HepG2 (cell line): ENCODE measurements at regions not wholly inside any gene's neighbourhood (a gene's known extent, or its start where the extent isn't known, plus 50 kb on each side); places are given as distances from the start of the nearest gene placed in this dataset.

Experiments
- ATAC-seq: fragments of 200-7000 bp; cut with Tn5 transposase; 3 replicates; pipeline ENCODE4 v1.9.1; 2020; ENCODE audit warnings: mild to moderate bottlenecking, moderate library complexity
- BruUV-seq: library from RNA; stranded (reverse); fragments of 400-500 nt; replicated peaks from 2 replicates; lab custom pipeline; 2021; lab: Mats Ljungman, UMichigan
- CTCF ChIA-PET: fragments of 300-600 bp; formaldehyde crosslinking; extraction: SDS; loops from one replicate; lab custom pipeline; 2021; ENCODE audit warnings: low total read pairs, inconsistent platforms, low intra/inter-chr PET ratio; lab: Yijun Ruan, JAX
- POLR2A ChIA-PET: fragments of 350-600 bp; sonication (Branson Sonifier 250); formaldehyde crosslinking; loops from one replicate; lab custom pipeline; 2020; ENCODE audit warnings: antibody characterized with exemption, inconsistent platforms; lab: Yijun Ruan, JAX
- DNase-seq: peaks from one replicate; pipeline ENCODE4 v3.0.0-alpha.2; 2015; ENCODE audit warnings: low spot score
- FAIRE-seq: peaks from 3 replicates; lab custom pipeline; 2011; peaks lifted over from hg19 to GRCh38; lab: Jason Lieb, UNC
- H2AFZ ChIP-seq: one replicate; pipeline ENCODE4 v1.6.1; 2011; ENCODE audit warnings: low read length, inconsistent platforms
- H3K27ac ChIP-seq: fragments of 300-600 bp; 3 replicates; pipeline ENCODE4 v1.8.0; 2011; ENCODE audit warnings: mixed run types, mild to moderate bottlenecking, mixed read lengths, low read length, inconsistent platforms; ENCODE audit not compliant: insufficient read depth; ENCODE audit errors: extremely low read length
- H3K27me3 ChIP-seq, 2 experiments: fragments of 200-600 bp in 1 of 2; 2 replicates in 1 of 2; 3 replicates in 1 of 2; pipeline versions ENCODE4 v1.6.0 to v1.8.0; 2011; ENCODE audit warnings: low read length in 2 of 2, mild to moderate bottlenecking in 2 of 2, moderate library complexity in 2 of 2, inconsistent platforms in 1 of 2; ENCODE audit not compliant: insufficient read depth in 2 of 2, control insufficient read depth in 1 of 2
- H3K36me3 ChIP-seq, 2 experiments: fragments of 200-600 bp in 1 of 2; replicated peaks in 1 of 2; 2 replicates in 1 of 2; 3 replicates in 1 of 2; pipeline versions ENCODE4 v1.5.1 to v1.8.0; 2011; ENCODE audit warnings: low read length in 2 of 2, inconsistent platforms in 1 of 2; ENCODE audit not compliant: insufficient read depth in 2 of 2, control insufficient read depth in 1 of 2
- H3K4me1 ChIP-seq: 2 replicates; pipeline ENCODE4 v1.5.1; 2012; ENCODE audit warnings: low read length, inconsistent platforms; ENCODE audit not compliant: insufficient read depth
- H3K4me2 ChIP-seq: 2 replicates; pipeline ENCODE4 v1.6.0; 2011; ENCODE audit warnings: low read depth, low read length, inconsistent platforms
- H3K4me3 ChIP-seq, 3 experiments: fragments of 200-600 bp in 1 of 3; sonication (generic), shearing (Covaris generic) in 1 of 3; replicated peaks in 1 of 3; 2 replicates each; pipeline ENCODE4 v1.5.1; 2011 to 2016; ENCODE audit warnings: low read length in 3 of 3, inconsistent platforms in 2 of 3, low read depth in 2 of 3, mild to moderate bottlenecking in 2 of 3, control low read depth in 1 of 3, mixed read lengths in 1 of 3; ENCODE audit not compliant: insufficient read depth in 1 of 3
- H3K79me2 ChIP-seq: one replicate; pipeline ENCODE4 v1.6.1; 2011; ENCODE audit warnings: low read length, inconsistent platforms; ENCODE audit not compliant: insufficient read depth
- H3K9ac ChIP-seq: 2 replicates; pipeline ENCODE4 v1.6.0; 2011; ENCODE audit warnings: mild to moderate bottlenecking, low read depth, low read length, inconsistent platforms; ENCODE audit not compliant: insufficient read depth
- H3K9me3 ChIP-seq: 2 replicates; pipeline ENCODE4 v1.5.1; 2012; ENCODE audit warnings: mild to moderate bottlenecking, low read length
- H4K20me1 ChIP-seq: 2 replicates; pipeline ENCODE4 v1.6.0; 2011; ENCODE audit warnings: inconsistent platforms, mild to moderate bottlenecking, low read length, moderate library complexity; ENCODE audit not compliant: insufficient read depth
- AGO1 ChIP-seq: fragments of 200-400 bp; formaldehyde crosslinking; IDR thresholded peaks from 2 replicates; pipeline ENCODE4 v1.6.1; 2017; ENCODE audit warnings: mild to moderate bottlenecking, low read depth, low read length, moderate library complexity; ENCODE audit not compliant: poor library complexity, severe bottlenecking
- ARID3A ChIP-seq: IDR thresholded peaks from 2 replicates; pipeline ENCODE4 v1.6.1; 2012; ENCODE audit warnings: low read depth, low read length, improper control_type of control experiment
- ATF7 ChIP-seq, 2 experiments: fragments of 450-650 bp in 1 of 2; sonication (generic) in 1 of 2; formaldehyde crosslinking in 1 of 2; IDR thresholded peaks; 2 replicates each; pipeline versions ENCODE4 v1.4.0 to v1.6.1; 2016 to 2020; ENCODE audit warnings: antibody characterized with exemption in 1 of 2, mild to moderate bottlenecking in 1 of 2, missing genetic modification reagents in 1 of 2
- CREB1 ChIP-seq, 2 experiments: fragments of 450-650 bp in 1 of 2; IDR thresholded peaks; 2 replicates each; pipeline ENCODE4 v1.6.1; 2016 to 2017; ENCODE audit warnings: control low read depth in 1 of 2, mild to moderate bottlenecking in 1 of 2, missing compliant biosample characterization in 1 of 2, missing genetic modification characterization in 1 of 2
- HMGXB4 ChIP-seq, 2 experiments: sonication (generic) in 1 of 2; formaldehyde crosslinking in 1 of 2; IDR thresholded peaks; 2 replicates each; pipeline versions ENCODE4 v1.4.0 to v1.6.1; 2018 to 2020; ENCODE audit warnings: missing genetic modification reagents in 2 of 2, borderline replicate concordance in 1 of 2, low read depth in 1 of 2, mild to moderate bottlenecking in 1 of 2, missing biosample characterization in 1 of 2
- HNRNPL ChIP-seq: fragments of 200-400 bp; formaldehyde crosslinking; IDR thresholded peaks from 2 replicates; pipeline ENCODE4 v1.6.1; 2017; ENCODE audit warnings: mild to moderate bottlenecking, low read depth, low read length
- MAFF ChIP-seq: IDR thresholded peaks from 2 replicates; pipeline ENCODE4 v1.6.1; 2011; ENCODE audit warnings: low read depth, low read length, improper control_type of control experiment
- MAFK ChIP-seq, 2 experiments: IDR thresholded peaks in 1 of 2; conservative IDR thresholded peaks in 1 of 2; 2 replicates each; pipeline ENCODE4 v1.6.1; 2011; ENCODE audit warnings: improper control_type of control experiment in 2 of 2, low read length in 2 of 2
- SP140L ChIP-seq: sonication (generic); formaldehyde crosslinking; IDR thresholded peaks from 2 replicates; pipeline ENCODE4 v1.4.0; 2020; ENCODE audit warnings: missing genetic modification reagents, borderline replicate concordance
- STAG1 ChIP-seq: sonication (generic); formaldehyde crosslinking; IDR thresholded peaks from 2 replicates; pipeline ENCODE4 v1.4.0; 2020; ENCODE audit warnings: missing genetic modification reagents
- TMF1 ChIP-seq: sonication (generic); formaldehyde crosslinking; IDR thresholded peaks from 2 replicates; pipeline ENCODE4 v1.8.1; 2022; ENCODE audit warnings: low read depth, missing genetic modification reagents
- ZNF180 ChIP-seq: sonication (generic); formaldehyde crosslinking; IDR thresholded peaks from 2 replicates; pipeline ENCODE4 v1.4.0; 2020; ENCODE audit warnings: low read depth, missing genetic modification reagents, borderline replicate concordance
- ZNF337 ChIP-seq: sonication (generic); formaldehyde crosslinking; IDR thresholded peaks from 2 replicates; pipeline ENCODE4 v1.5.1; 2020; ENCODE audit warnings: missing genetic modification reagents, low read depth, mild to moderate bottlenecking, borderline replicate concordance
- ZNF598 ChIP-seq: sonication (generic); formaldehyde crosslinking; IDR thresholded peaks from 2 replicates; pipeline ENCODE4 v1.5.1; 2020; ENCODE audit warnings: mild to moderate bottlenecking, missing genetic modification reagents, borderline replicate concordance
- WGBS: methylation state at CpG from one replicate; pipeline ENCODE4 v1.1.6; 2017; ENCODE audit warnings: low lambda C conversion rate; 5-methylcytosine and 5-hydroxymethylcytosine counted together
- in situ Hi-C: cut with HindIII; loops from 2 replicates; pipeline ENCODE4 v1.10.0; 2017; ENCODE audit warnings: low pct_unique_long_range_greater_than_20kb; ENCODE audit not compliant: extremely low pct_ligation_motif_present
- intact Hi-C: fragments of 100-400 bp; cut with micrococcal nuclease; formaldehyde crosslinking; loops from one replicate; pipeline ENCODE4 v1.10.0; 2022; ENCODE audit not compliant: unreplicated experiment

- intact Hi-C loops (no loop called here), in situ Hi-C loops (no loop called here)
- H2AFZ ChIP-seq = no peak overlapping the region
- ATAC-seq = no peak
- no peak for DNase-seq
- H4K20me1 ChIP-seq = no peaks in the 10 kb centered on the region
- H3K4me2 ChIP-seq = no peak overlapping the region
- POLR2A ChIA-PET = no interaction called here
- H3K27ac ChIP-seq = no peak overlapping the region
- TF ChIP-seq MAFF = peak; percentile 61
- no peak for TF ChIP-seq SP140L (CRISPR knock-in tag)
- TF ChIP-seq HNRNPL = no peak
- TF ChIP-seq ZNF180 (CRISPR knock-in tag) = no peak
- TF ChIP-seq ZNF598 = no peak
- TF ChIP-seq AGO1 = no peak
- TF ChIP-seq ARID3A = no peak
- TF ChIP-seq MAFK (conservative IDR thresholded peaks at IDR 0.05 in 1 of 2, IDR thresholded peaks at IDR 0.05 in 1 of 2; ENCODE audit: low read length in 2 of 2) = peak; percentile 47 to 51
- no peaks in the 10 kb centered on the region for H3K9me3 ChIP-seq
- no peak for FAIRE-seq
- H3K4me1 ChIP-seq = no peaks in the 10 kb centered on the region
- CTCF ChIA-PET = no interaction called here
- H3K4me3 ChIP-seq = no peak overlapping the region
- H3K27me3 ChIP-seq = no peaks in the 10 kb centered on the region
- no peaks in the 10 kb centered on the region for H3K36me3 ChIP-seq
- no peak overlapping the region for H3K9ac ChIP-seq
- BruUV-seq = no TSS peak
- H3K79me2 ChIP-seq = no peaks in the 10 kb centered on the region
Observed at GRCh38 chr6:126419901-126420300, 80.0 kb downstream of the CENPW start.

GRCh38 chr6:126422912-126423311, 83.0 kb downstream of the CENPW start:
- FAIRE-seq (no peak), ATAC-seq (no peak), DNase-seq (no peak)
- POLR2A ChIA-PET = no interaction called here
- BruUV-seq = no TSS peak
- Histone ChIP-seq H3K4me1 (peaks cover 4% of the 10 kb centered on the region; the same call in 1 of the 2 replicates), H3K36me3 (no peaks in the 10 kb centered on the region), H3K27me3 (no peaks in the 10 kb centered on the region), H3K4me2 (no peak overlapping the region), H3K9ac (no peak overlapping the region), H3K27ac (no peak overlapping the region), H2AFZ (no peak overlapping the region), H4K20me1 (no peaks in the 10 kb centered on the region), H3K79me2 (no peaks in the 10 kb centered on the region), H3K4me3 (no peak overlapping the region), H3K9me3 (no peaks in the 10 kb centered on the region)
- in situ Hi-C loops = no loop called here
- TF ChIP-seq HMGXB4 (CRISPR knock-in tag; IDR thresholded peaks at IDR 0.05; ENCODE audit: borderline replicate concordance in 1 of 2, low read depth in 1 of 2) (no peak), STAG1 (0 out of 2 replicates have a peak, but pooled peaks have one; percentile 13), ZNF337 (no peak), TMF1 (no peak), MAFK (conservative IDR thresholded peaks at IDR 0.05 in 1 of 2, IDR thresholded peaks at IDR 0.05 in 1 of 2; ENCODE audit: low read length in 2 of 2) (peak; percentile 77 to 83), CREB1 (IDR thresholded peaks at IDR 0.05) (peak; percentile 77), CREB1 (CRISPR knock-in tag; IDR thresholded peaks at IDR 0.05) (no peak), ATF7 (IDR thresholded peaks at IDR 0.05) (0 out of 2 replicates have a peak, but pooled peaks have one; percentile 6), ATF7 (CRISPR knock-in tag; IDR thresholded peaks at IDR 0.05) (no peak), MAFF (peak; percentile 82)
- CTCF ChIA-PET = no interaction called here
- intact Hi-C loops = loop anchor here (1.0 kb wide), 1 partner anchor 62 kb away; no protein-coding TSS in a partner anchor
- WGBS = 51% methylated on average over 2 of the region's 2 CpGs
